OCI-LY1 (cell line): ENCODE measurements at regions not wholly inside any gene's neighbourhood (a gene's known extent, or its start where the extent isn't known, plus 50 kb on each side); places are given as distances from the start of the nearest gene placed in this dataset.

Source experiments
- EZH2 ChIP-seq: fragments of 200-600 bp; sonication (generic), shearing (Covaris generic); IDR thresholded peaks from 2 replicates; pipeline ENCODE4 v1.8.0; 2017; ENCODE audit warnings: borderline replicate concordance, mixed run types, mild to moderate bottlenecking, antibody characterized with exemption, low read length, moderate library complexity, mixed read lengths
- TF ChIP-seq, protein P1 (sequence below): fragments of 200-600 bp; sonication (generic), shearing (Covaris generic); IDR thresholded peaks from 2 replicates; pipeline ENCODE4 v1.5.1; 2017; ENCODE audit warnings: mild to moderate bottlenecking, antibody characterized with exemption, low read length, moderate library complexity, mixed read lengths

- TF ChIP-seq, protein P1, sequence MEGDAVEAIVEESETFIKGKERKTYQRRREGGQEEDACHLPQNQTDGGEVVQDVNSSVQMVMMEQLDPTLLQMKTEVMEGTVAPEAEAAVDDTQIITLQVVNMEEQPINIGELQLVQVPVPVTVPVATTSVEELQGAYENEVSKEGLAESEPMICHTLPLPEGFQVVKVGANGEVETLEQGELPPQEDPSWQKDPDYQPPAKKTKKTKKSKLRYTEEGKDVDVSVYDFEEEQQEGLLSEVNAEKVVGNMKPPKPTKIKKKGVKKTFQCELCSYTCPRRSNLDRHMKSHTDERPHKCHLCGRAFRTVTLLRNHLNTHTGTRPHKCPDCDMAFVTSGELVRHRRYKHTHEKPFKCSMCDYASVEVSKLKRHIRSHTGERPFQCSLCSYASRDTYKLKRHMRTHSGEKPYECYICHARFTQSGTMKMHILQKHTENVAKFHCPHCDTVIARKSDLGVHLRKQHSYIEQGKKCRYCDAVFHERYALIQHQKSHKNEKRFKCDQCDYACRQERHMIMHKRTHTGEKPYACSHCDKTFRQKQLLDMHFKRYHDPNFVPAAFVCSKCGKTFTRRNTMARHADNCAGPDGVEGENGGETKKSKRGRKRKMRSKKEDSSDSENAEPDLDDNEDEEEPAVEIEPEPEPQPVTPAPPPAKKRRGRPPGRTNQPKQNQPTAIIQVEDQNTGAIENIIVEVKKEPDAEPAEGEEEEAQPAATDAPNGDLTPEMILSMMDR = no peak
- TF ChIP-seq EZH2 = no peak
These were observed 698.5 kb downstream of the TRAM1L1 start for GRCh38 chr4:116386856-116387255.
